ENCODE measurements at regions not wholly inside any gene's neighbourhood (a gene's known extent, or its start where the extent isn't known, plus 50 kb on each side); places are given as distances from the start of the nearest gene placed in this dataset.

DNA sequence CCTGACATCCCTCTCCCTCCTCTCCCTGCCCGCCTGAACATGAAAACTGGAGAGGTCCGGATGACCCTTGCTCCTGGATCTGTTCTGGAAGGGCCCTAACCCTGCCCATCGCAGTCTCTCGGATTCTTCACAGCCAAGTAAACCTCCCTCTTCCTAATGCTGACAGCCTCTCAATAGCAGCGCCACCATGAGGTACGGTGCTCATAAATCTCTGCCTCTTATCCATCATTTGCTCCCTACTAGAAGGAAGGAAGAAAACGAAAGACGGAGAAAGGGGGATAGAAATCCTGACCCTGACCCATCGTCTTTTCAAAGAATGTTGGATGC, 257.9 kb downstream of the BCL11A start:
- H3K9me3 ChIP-seq, result no peaks in the 10 kb centered on the region
- no peak overlapping the region for H3K4me3 ChIP-seq
- no peak overlapping the region for H3K27ac ChIP-seq
- H3K27me3 ChIP-seq, result no peaks in the 10 kb centered on the region
- no peaks in the 10 kb centered on the region for H3K4me1 ChIP-seq
- TF ChIP-seq, protein P1, sequence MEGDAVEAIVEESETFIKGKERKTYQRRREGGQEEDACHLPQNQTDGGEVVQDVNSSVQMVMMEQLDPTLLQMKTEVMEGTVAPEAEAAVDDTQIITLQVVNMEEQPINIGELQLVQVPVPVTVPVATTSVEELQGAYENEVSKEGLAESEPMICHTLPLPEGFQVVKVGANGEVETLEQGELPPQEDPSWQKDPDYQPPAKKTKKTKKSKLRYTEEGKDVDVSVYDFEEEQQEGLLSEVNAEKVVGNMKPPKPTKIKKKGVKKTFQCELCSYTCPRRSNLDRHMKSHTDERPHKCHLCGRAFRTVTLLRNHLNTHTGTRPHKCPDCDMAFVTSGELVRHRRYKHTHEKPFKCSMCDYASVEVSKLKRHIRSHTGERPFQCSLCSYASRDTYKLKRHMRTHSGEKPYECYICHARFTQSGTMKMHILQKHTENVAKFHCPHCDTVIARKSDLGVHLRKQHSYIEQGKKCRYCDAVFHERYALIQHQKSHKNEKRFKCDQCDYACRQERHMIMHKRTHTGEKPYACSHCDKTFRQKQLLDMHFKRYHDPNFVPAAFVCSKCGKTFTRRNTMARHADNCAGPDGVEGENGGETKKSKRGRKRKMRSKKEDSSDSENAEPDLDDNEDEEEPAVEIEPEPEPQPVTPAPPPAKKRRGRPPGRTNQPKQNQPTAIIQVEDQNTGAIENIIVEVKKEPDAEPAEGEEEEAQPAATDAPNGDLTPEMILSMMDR (IDR thresholded peaks at IDR 0.05), result no peak
- H3K36me3 ChIP-seq, result no peaks in the 10 kb centered on the region
- DNase-seq, result no peak
- intact Hi-C loops (cut with DNase I), result no loop called here
- H3K9ac ChIP-seq (ENCODE audit: low read depth in 2 of 2, low read length in 2 of 2), result no peak overlapping the region

GRCh38 chr2:60294901-60295635, 258.4 kb downstream of the BCL11A start:
- Histone ChIP-seq H3K9ac (ENCODE audit: low read depth in 2 of 2, low read length in 2 of 2) (no peak overlapping the region), H3K36me3 (no peaks in the 10 kb centered on the region), H3K9me3 (no peaks in the 10 kb centered on the region), H3K4me3 (no peak overlapping the region), H3K27ac (no peak overlapping the region), H3K27me3 (no peaks in the 10 kb centered on the region), H3K4me1 (no peaks in the 10 kb centered on the region)
- intact Hi-C loops (cut with DNase I), result no loop called here
- DNase-seq, result no peak
- TF ChIP-seq, protein P1 (IDR thresholded peaks at IDR 0.05), result no peak

DNA sequence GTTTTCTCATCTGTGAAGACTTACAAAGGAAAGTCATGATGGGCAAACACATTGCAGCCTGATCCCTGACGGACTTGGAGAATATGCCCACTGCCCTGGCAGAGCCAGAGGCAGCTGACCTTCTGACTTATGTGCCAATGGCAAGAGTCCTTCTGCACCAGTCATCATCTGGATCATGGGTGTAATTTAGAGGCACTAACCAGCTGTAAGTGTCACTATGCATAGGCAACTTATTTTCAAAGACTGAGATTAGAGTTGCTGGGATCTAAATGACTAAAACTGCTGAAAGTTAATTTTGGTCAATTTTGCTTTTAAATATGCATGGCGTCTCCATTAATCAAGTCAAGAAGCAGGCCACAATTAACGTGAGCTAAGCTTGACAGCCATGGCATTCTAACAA, 261.2 kb downstream of the BCL11A start:
- H3K4me1 ChIP-seq, result no peaks in the 10 kb centered on the region
- TF ChIP-seq, protein P1 (IDR thresholded peaks at IDR 0.05), result no peak

GRCh38 chr2:60290509-60290908, 262.9 kb downstream of the BCL11A start:
- intact Hi-C loops (cut with DNase I), result no loop called here
- no peaks in the 10 kb centered on the region for H3K4me1 ChIP-seq

More for the DNA sequence above, 261.2 kb downstream of the BCL11A start:
- H3K9ac ChIP-seq (ENCODE audit: low read depth in 2 of 2, low read length in 2 of 2), result no peak overlapping the region
- H3K4me3 ChIP-seq, result no peak overlapping the region
- no peaks in the 10 kb centered on the region for H3K27me3 ChIP-seq
- no peak for DNase-seq
- intact Hi-C loops (cut with DNase I), result no loop called here
- no peaks in the 10 kb centered on the region for H3K9me3 ChIP-seq
- H3K36me3 ChIP-seq, result no peaks in the 10 kb centered on the region
- no peak overlapping the region for H3K27ac ChIP-seq

GRCh38 chr2:60285626-60286316, 267.7 kb downstream of the BCL11A start:
- Histone ChIP-seq H3K9me3 (no peaks in the 10 kb centered on the region), H3K27ac (no peak overlapping the region), H3K4me3 (no peak overlapping the region), H3K4me1 (no peaks in the 10 kb centered on the region), H3K36me3 (no peaks in the 10 kb centered on the region), H3K9ac (ENCODE audit: low read depth in 2 of 2, low read length in 2 of 2) (no peak overlapping the region), H3K27me3 (no peaks in the 10 kb centered on the region)
- no peak for DNase-seq
- TF ChIP-seq, protein P1 (IDR thresholded peaks at IDR 0.05), result no peak
- intact Hi-C loops (cut with DNase I), result no loop called here

More at GRCh38 chr2:60290509-60290908, 262.9 kb downstream of the BCL11A start:
- TF ChIP-seq, protein P1 (IDR thresholded peaks at IDR 0.05), result no peak
- no peaks in the 10 kb centered on the region for H3K27me3 ChIP-seq
- no peaks in the 10 kb centered on the region for H3K36me3 ChIP-seq
- no peak for DNase-seq
- H3K4me3 ChIP-seq, result no peak overlapping the region
- no peak overlapping the region for H3K27ac ChIP-seq
- H3K9me3 ChIP-seq, result no peaks in the 10 kb centered on the region
- H3K9ac ChIP-seq (ENCODE audit: low read depth in 2 of 2, low read length in 2 of 2), result no peak overlapping the region
